ENCODE measurements at regions not wholly inside any gene's neighbourhood (a gene's known extent, or its start where the extent isn't known, plus 50 kb on each side); places are given as distances from the start of the nearest gene placed in this dataset.
"Not testable (repeated sequence)": the region's sequence is repeated elsewhere in the genome, so short reads cannot be mapped to it uniquely, and the experiment has no call there.

GRCh38 chr9:7490317-7491108, 309.1 kb downstream of the DMAC1 start:
- CTCF ChIA-PET: no interaction called here
- POLR2A ChIA-PET: no interaction called here

- CTCF ChIA-PET: no interaction called here
- POLR2A ChIA-PET: no interaction called here
Measured at GRCh38 chr9:7489036-7489435, 310.5 kb downstream of the DMAC1 start.

- POLR2A ChIA-PET: not testable (repeated sequence)
Measured at GRCh38 chr9:7484014-7484413, 315.6 kb downstream of the DMAC1 start.

GRCh38 chr9:7481570-7481969, 318.0 kb downstream of the DMAC1 start:
- POLR2A ChIA-PET: no interaction called here
- CTCF ChIA-PET: interaction anchor here (0.6 kb wide), 1 partner anchor 104 kb away, joined by 3 read pairs; no protein-coding TSS in a partner anchor

More at GRCh38 chr9:7484014-7484413, 315.6 kb downstream of the DMAC1 start:
- CTCF ChIA-PET: not testable (repeated sequence)

GRCh38 chr9:7479300-7479699, 320.3 kb downstream of the DMAC1 start:
- CTCF ChIA-PET: no interaction called here
- POLR2A ChIA-PET: no interaction called here

GRCh38 chr9:7478646-7479045, 320.9 kb downstream of the DMAC1 start:
- ChIA-PET CTCF (no interaction called here), POLR2A (no interaction called here)

GRCh38 chr9:7467186-7467585, 332.4 kb downstream of the DMAC1 start:
- CTCF ChIA-PET: no interaction called here
- POLR2A ChIA-PET: no interaction called here

- POLR2A ChIA-PET: no interaction called here
- CTCF ChIA-PET: no interaction called here
Measured at GRCh38 chr9:7461791-7462190, 337.8 kb downstream of the DMAC1 start.

GRCh38 chr9:7456793-7457530, 342.6 kb downstream of the DMAC1 start:
- ChIA-PET POLR2A (no interaction called here), CTCF (no interaction called here)

GRCh38 chr9:7456377-7456776, 343.2 kb downstream of the DMAC1 start:
- POLR2A ChIA-PET: no interaction called here
- CTCF ChIA-PET: no interaction called here

- ChIA-PET POLR2A (no interaction called here), CTCF (no interaction called here)
Measured at GRCh38 chr9:7454624-7455023, 345.0 kb downstream of the DMAC1 start.

- CTCF ChIA-PET: no interaction called here
- POLR2A ChIA-PET: no interaction called here
Measured at GRCh38 chr9:7452378-7452777, 347.2 kb downstream of the DMAC1 start.

- POLR2A ChIA-PET: no interaction called here
Measured at GRCh38 chr9:7451062-7451461, 348.5 kb downstream of the DMAC1 start.

GRCh38 chr9:7443541-7443940, 356.0 kb downstream of the DMAC1 start:
- ChIA-PET POLR2A (no interaction called here), CTCF (no interaction called here)

More at GRCh38 chr9:7451062-7451461, 348.5 kb downstream of the DMAC1 start:
- CTCF ChIA-PET: no interaction called here

GRCh38 chr9:7439355-7439995, 360.1 kb downstream of the DMAC1 start:
- POLR2A ChIA-PET: no interaction called here
- CTCF ChIA-PET: no interaction called here

- ChIA-PET POLR2A (no interaction called here), CTCF (no interaction called here)
Measured at GRCh38 chr9:7436754-7437153, 362.8 kb downstream of the DMAC1 start.

- CTCF ChIA-PET: no interaction called here
- POLR2A ChIA-PET: no interaction called here
Measured at GRCh38 chr9:7433508-7434292, 365.9 kb downstream of the DMAC1 start.

- POLR2A ChIA-PET: no interaction called here
- CTCF ChIA-PET: no interaction called here
Measured at GRCh38 chr9:7432989-7433388, 366.6 kb downstream of the DMAC1 start.

- CTCF ChIA-PET, POLR2A ChIA-PET: not testable (repeated sequence)
Measured at GRCh38 chr9:7417397-7417796, 382.2 kb downstream of the DMAC1 start.

GRCh38 chr9:7415836-7416235, 383.7 kb downstream of the DMAC1 start:
- ChIA-PET POLR2A (no interaction called here), CTCF (no interaction called here)

- POLR2A ChIA-PET: no interaction called here
- CTCF ChIA-PET: no interaction called here
Measured at GRCh38 chr9:7408845-7409244, 390.7 kb downstream of the DMAC1 start.
